Adrenal gland (tissue), 9 donors: ENCODE measurements at regions not wholly inside any gene's neighbourhood (a gene's known extent, or its start where the extent isn't known, plus 50 kb on each side); places are given as distances from the start of the nearest gene placed in this dataset.

ENCODE experiments used
- DNase-seq, 7 donors: peaks; one replicate each; pipeline ENCODE4 v3.0.0-alpha.2; 2019 to 2020
- H3K27ac ChIP-seq, 5 donors: fragments of 200-600 bp; sonication (generic) in 4 of 5; 1 replicate in 3 of 5; 2 replicates in 2 of 5; pipeline versions ENCODE4 v1.5.1 to v1.8.0; 2016 to 2020; ENCODE audit warnings: mild to moderate bottlenecking in 1 of 5
- H3K27me3 ChIP-seq: fragments of 200-600 bp; 2 replicates; pipeline ENCODE4 v1.8.0; 2021
- H3K36me3 ChIP-seq, 2 donors: fragments of 200-600 bp; replicated peaks in 1 of 2; 1 replicate in 1 of 2; 2 replicates in 1 of 2; pipeline versions ENCODE4 v1.5.1 to v1.8.0; 2018 to 2022
- H3K4me1 ChIP-seq, 2 donors: fragments of 200-600 bp; replicated peaks in 1 of 2; 1 replicate in 1 of 2; 2 replicates in 1 of 2; pipeline versions ENCODE4 v1.5.1 to v1.8.0; 2018 to 2021
- H3K4me3 ChIP-seq, 4 donors: fragments of 200-600 bp; sonication (generic) in 3 of 4; one replicate each; pipeline ENCODE4 v1.5.1; 2016 to 2018
- H3K9me3 ChIP-seq, 3 donors: fragments of 200-600 bp; sonication (generic) in 1 of 3; replicated peaks in 1 of 3; 1 replicate in 2 of 3; 2 replicates in 1 of 3; pipeline versions ENCODE4 v1.5.1 to v1.8.0; 2016 to 2021
- CTCF ChIP-seq, 6 experiments: fragments of 450-650 bp in 4 of 6; fragments of 200-600 bp in 2 of 6; sonication (generic) in 1 of 6; IDR thresholded peaks; 1 replicate in 5 of 6; 2 replicates in 1 of 6; pipeline versions ENCODE4 v1.5.1 to v1.8.0; 2016 to 2021; ENCODE audit warnings: antibody characterized with exemption in 6 of 6, mild to moderate bottlenecking in 2 of 6, moderate library complexity in 1 of 6
- POLR2A ChIP-seq, 2 donors: fragments of 450-650 bp; IDR thresholded peaks; one replicate each; pipeline ENCODE4 v1.6.1; 2017; ENCODE audit warnings: antibody characterized with exemption in 2 of 2, mild to moderate bottlenecking in 2 of 2, moderate library complexity in 1 of 2
- WGBS, 4 donors: extraction: QIAGEN DNeasy Blood & Tissue Kit in 2 of 4; methylation state at CpG; one replicate each; pipeline versions ENCODE4 v1.1.5 to v1.1.7; 2013 to 2017; 5-methylcytosine and 5-hydroxymethylcytosine counted together
- intact Hi-C, 2 donors: fragments of 100-400 bp; cut with DNase I; formaldehyde crosslinking; loops; one replicate each; pipeline versions ENCODE4 v1.14.1 to v1.15.0; 2022 to 2023
- donor health status: healthy with polysubstance abuse.
- donor health status: Bipolar disorder and iron deficiency.
- donor health status: DM: yes; HTN: yes; CAD: no.
- donor health status: DM: no; HTN: no; CAD: no.
- donor health status: DM: no; HTN: no; CAD: no.

GRCh38 chr15:39079296-39079847 is 501.5 kb upstream of the THBS1 start:
- TF ChIP-seq CTCF (IDR thresholded peaks at IDR 0.05): no peak
- TF ChIP-seq POLR2A (IDR thresholded peaks at IDR 0.05): no peak
- Histone ChIP-seq H3K4me1 (no peaks in the 10 kb centered on the region), H3K4me3 (no peak overlapping the region), H3K27me3 (no peaks in the 10 kb centered on the region), H3K9me3 (no peaks in the 10 kb centered on the region), H3K36me3 (no peaks in the 10 kb centered on the region), H3K27ac (no peak overlapping the region)
- intact Hi-C loops: no loop called here
- WGBS, 4 donors: 61 to 82% (median 68%) methylated on average over 6 of the region's 6 CpGs
- no peak for DNase-seq

- no peaks in the 10 kb centered on the region for H3K36me3 ChIP-seq
- intact Hi-C loops: no loop called here
- H3K4me1 ChIP-seq: no peaks in the 10 kb centered on the region
- no peak for DNase-seq
- no peaks in the 10 kb centered on the region for H3K9me3 ChIP-seq
- peaks cover 3% of the 10 kb centered on the region for H3K27me3 ChIP-seq
- H3K27ac ChIP-seq: no peak overlapping the region
- H3K4me3 ChIP-seq: no peak overlapping the region
- WGBS, 4 donors: 74 to 90% (median 85%) methylated on average over 2 of the region's 2 CpGs
- TF ChIP-seq CTCF (IDR thresholded peaks at IDR 0.05) (no peak), POLR2A (IDR thresholded peaks at IDR 0.05) (no peak)
Measured at GRCh38 chr15:39083213-39083612, 497.7 kb upstream of the THBS1 start.

GRCh38 chr15:39084674-39085530 is 496.0 kb upstream of the THBS1 start:
- Histone ChIP-seq H3K4me1 (no peaks in the 10 kb centered on the region), H3K36me3 (no peaks in the 10 kb centered on the region), H3K27me3 (peaks cover 6% of the 10 kb centered on the region), H3K4me3 (no peak overlapping the region), H3K27ac (no peak overlapping the region), H3K9me3 (no peaks in the 10 kb centered on the region)
- intact Hi-C loops: no loop called here
- DNase-seq: no peak
- WGBS, 4 donors: 61 to 68% (median 63%) methylated on average over 12 of the region's 12 CpGs
- TF ChIP-seq CTCF (IDR thresholded peaks at IDR 0.05) (no peak), POLR2A (IDR thresholded peaks at IDR 0.05) (no peak)

- TF ChIP-seq CTCF (IDR thresholded peaks at IDR 0.05): no peak
- TF ChIP-seq POLR2A (IDR thresholded peaks at IDR 0.05): no peak
- no peak for DNase-seq
- H3K4me1 ChIP-seq: no peaks in the 10 kb centered on the region
- no peaks in the 10 kb centered on the region for H3K36me3 ChIP-seq
- intact Hi-C loops: no loop called here
- H3K27me3 ChIP-seq: peaks cover 6% of the 10 kb centered on the region
- H3K4me3 ChIP-seq: no peak overlapping the region
- no peak overlapping the region for H3K27ac ChIP-seq
- H3K9me3 ChIP-seq: no peaks in the 10 kb centered on the region
- 69 to 83% (median 74%) methylated on average over 5 of the region's 5 CpGs for WGBS, 4 donors
Measured at GRCh38 chr15:39086641-39087040, 494.2 kb upstream of the THBS1 start.
